ENCODE measurements at regions not wholly inside any gene's neighbourhood (a gene's known extent, or its start where the extent isn't known, plus 50 kb on each side); places are given as distances from the start of the nearest gene placed in this dataset.

DNA sequence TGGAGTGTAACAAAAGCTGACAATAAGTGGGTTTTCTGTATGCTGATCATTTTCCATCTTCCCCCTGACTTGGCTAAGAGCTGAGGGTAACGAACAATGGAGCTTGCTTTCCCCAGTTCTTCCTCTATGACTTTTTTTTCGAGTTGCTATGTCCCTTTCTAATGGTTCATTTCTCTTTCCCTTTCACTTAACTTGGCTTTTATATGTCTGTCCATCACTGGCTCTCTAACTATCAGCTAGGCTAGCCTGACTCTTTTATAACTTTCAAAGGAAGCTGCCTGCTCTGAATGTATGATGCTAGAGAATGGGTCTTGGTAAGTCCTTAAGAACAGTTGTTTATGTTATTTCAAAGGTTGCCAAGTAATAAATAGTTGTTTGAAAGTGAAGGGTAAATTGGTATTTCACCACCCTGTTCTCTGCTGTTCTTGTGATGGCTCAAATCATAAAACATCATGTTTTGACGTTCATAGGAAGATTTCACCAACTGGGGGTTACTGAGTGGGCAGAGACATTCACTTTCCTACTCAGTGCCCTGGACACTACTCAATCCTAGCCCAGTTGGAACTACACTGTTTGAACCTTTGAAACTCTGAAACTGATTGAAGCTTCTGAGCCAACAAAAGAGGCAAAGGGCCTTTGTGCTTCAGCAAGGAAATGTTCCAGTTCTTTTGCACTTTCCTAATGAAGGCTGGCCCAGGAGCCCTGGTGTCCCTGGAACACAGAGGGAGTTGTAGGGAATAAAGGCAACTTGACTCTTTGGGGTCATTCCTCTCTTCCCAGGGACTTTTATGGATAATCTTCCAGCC is 85.4 kb upstream of the PHYHIPL start:
- no peak overlapping the region for H3K4me3 ChIP-seq
- H3K27me3 ChIP-seq (replicated peaks; ENCODE audit: insufficient read depth) = no peaks in the 10 kb centered on the region
- H3K9me3 ChIP-seq = no peaks in the 10 kb centered on the region
- no peaks in the 10 kb centered on the region for H3K36me3 ChIP-seq
- TF ChIP-seq, protein P1, sequence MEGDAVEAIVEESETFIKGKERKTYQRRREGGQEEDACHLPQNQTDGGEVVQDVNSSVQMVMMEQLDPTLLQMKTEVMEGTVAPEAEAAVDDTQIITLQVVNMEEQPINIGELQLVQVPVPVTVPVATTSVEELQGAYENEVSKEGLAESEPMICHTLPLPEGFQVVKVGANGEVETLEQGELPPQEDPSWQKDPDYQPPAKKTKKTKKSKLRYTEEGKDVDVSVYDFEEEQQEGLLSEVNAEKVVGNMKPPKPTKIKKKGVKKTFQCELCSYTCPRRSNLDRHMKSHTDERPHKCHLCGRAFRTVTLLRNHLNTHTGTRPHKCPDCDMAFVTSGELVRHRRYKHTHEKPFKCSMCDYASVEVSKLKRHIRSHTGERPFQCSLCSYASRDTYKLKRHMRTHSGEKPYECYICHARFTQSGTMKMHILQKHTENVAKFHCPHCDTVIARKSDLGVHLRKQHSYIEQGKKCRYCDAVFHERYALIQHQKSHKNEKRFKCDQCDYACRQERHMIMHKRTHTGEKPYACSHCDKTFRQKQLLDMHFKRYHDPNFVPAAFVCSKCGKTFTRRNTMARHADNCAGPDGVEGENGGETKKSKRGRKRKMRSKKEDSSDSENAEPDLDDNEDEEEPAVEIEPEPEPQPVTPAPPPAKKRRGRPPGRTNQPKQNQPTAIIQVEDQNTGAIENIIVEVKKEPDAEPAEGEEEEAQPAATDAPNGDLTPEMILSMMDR (IDR thresholded peaks at IDR 0.05) = no peak
- H3K4me1 ChIP-seq (ENCODE audit: control insufficient read depth in 1 of 2, low read depth in 2 of 2) = peaks cover 9 to 48% of the 10 kb centered on the region in 2 donors
- no peak for ATAC-seq (ENCODE audit: insufficient number of reproducible peaks, low FRiP score, low read depth)
- DNase-seq (ENCODE audit: low spot score) = no peak
- peak overlapping the region; percentile 32 to 79 for H3K27ac ChIP-seq

- Histone ChIP-seq H3K27ac (peak overlapping the region in 1 of 2 donors; percentile 79), H3K36me3 (no peaks in the 10 kb centered on the region), H3K4me3 (no peak overlapping the region), H3K27me3 (replicated peaks; ENCODE audit: insufficient read depth) (no peaks in the 10 kb centered on the region), H3K4me1 (ENCODE audit: control insufficient read depth in 1 of 2, low read depth in 2 of 2) (peaks cover 8 to 43% of the 10 kb centered on the region in 2 donors), H3K9me3 (no peaks in the 10 kb centered on the region)
- DNase-seq (ENCODE audit: low spot score) (no peak), ATAC-seq (ENCODE audit: insufficient number of reproducible peaks, low FRiP score, low read depth) (no peak)
- TF ChIP-seq, protein P1 (IDR thresholded peaks at IDR 0.05) = no peak
These were observed 83.0 kb upstream of the PHYHIPL start for GRCh38 chr10:59093461-59093860.

DNA sequence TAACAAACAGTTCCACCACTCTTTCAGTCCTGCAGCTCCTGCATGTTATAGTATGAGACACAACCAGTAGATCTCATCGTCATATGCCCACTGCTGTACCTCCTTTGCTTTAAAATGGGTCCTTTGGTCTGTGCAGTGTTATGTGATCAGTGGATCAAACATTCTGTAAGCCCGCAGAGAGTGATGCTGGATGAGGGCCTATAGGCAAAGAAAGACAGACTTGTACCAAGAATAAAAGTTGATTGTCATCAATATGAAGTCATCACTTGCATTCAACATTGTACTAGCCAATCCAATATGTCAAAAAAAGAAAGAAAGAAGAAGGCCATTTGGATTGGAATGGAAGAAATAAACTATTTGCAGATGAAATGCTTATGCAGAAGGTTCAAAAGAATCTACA is 79.8 kb upstream of the PHYHIPL start:
- Histone ChIP-seq H3K4me3 (no peak overlapping the region), H3K36me3 (no peaks in the 10 kb centered on the region), H3K27me3 (replicated peaks; ENCODE audit: insufficient read depth) (no peaks in the 10 kb centered on the region), H3K9me3 (no peaks in the 10 kb centered on the region), H3K27ac (no peak overlapping the region), H3K4me1 (ENCODE audit: control insufficient read depth in 1 of 2, low read depth in 2 of 2) (peaks cover 18 to 45% of the 10 kb centered on the region in 2 donors)
- DNase-seq (ENCODE audit: low spot score) (no peak), ATAC-seq (ENCODE audit: insufficient number of reproducible peaks, low FRiP score, low read depth) (no peak)
- TF ChIP-seq, protein P1 (IDR thresholded peaks at IDR 0.05) = no peak

- ATAC-seq (ENCODE audit: insufficient number of reproducible peaks, low FRiP score, low read depth) (no peak), DNase-seq (ENCODE audit: low spot score) (no peak)
- Histone ChIP-seq H3K9me3 (no peaks in the 10 kb centered on the region), H3K36me3 (no peaks in the 10 kb centered on the region), H3K27me3 (replicated peaks; ENCODE audit: insufficient read depth) (no peaks in the 10 kb centered on the region), H3K4me1 (ENCODE audit: control insufficient read depth in 1 of 2, low read depth in 2 of 2) (peaks cover 12 to 28% of the 10 kb centered on the region in 2 donors), H3K27ac (no peak overlapping the region), H3K4me3 (no peak overlapping the region)
- TF ChIP-seq, protein P1 (IDR thresholded peaks at IDR 0.05) = no peak
These were observed 78.1 kb upstream of the PHYHIPL start for GRCh38 chr10:59098387-59098786.

- TF ChIP-seq, protein P1 (IDR thresholded peaks at IDR 0.05) = no peak
- H3K27ac ChIP-seq = peak overlapping the region in 1 of 2 donors; percentile 22
- DNase-seq (ENCODE audit: low spot score) (no peak), ATAC-seq (ENCODE audit: insufficient number of reproducible peaks, low FRiP score, low read depth) (no peak)
- no peaks in the 10 kb centered on the region for H3K9me3 ChIP-seq
- H3K4me1 ChIP-seq (ENCODE audit: control insufficient read depth in 1 of 2, low read depth in 2 of 2) = peaks cover 12 to 22% of the 10 kb centered on the region in 2 donors
- H3K4me3 ChIP-seq = no peak overlapping the region
- no peaks in the 10 kb centered on the region for H3K27me3 ChIP-seq (replicated peaks; ENCODE audit: insufficient read depth)
- H3K36me3 ChIP-seq = no peaks in the 10 kb centered on the region
These were observed 77.5 kb upstream of the PHYHIPL start for GRCh38 chr10:59098831-59099452.
